GM12878 (cell line): ENCODE measurements at regions not wholly inside any gene's neighbourhood (a gene's known extent, or its start where the extent isn't known, plus 50 kb on each side); places are given as distances from the start of the nearest gene placed in this dataset.

Source experiments
- ATAC-seq: fragments of 200-7000 bp; cut with Tn5 transposase; 3 replicates; pipeline ENCODE4 v1.9.1; 2020; ENCODE audit warnings: mild to moderate bottlenecking, moderate library complexity
- BruUV-seq: library from RNA; stranded (reverse); fragments of 400-500 nt; replicated peaks from 2 replicates; lab custom pipeline; 2021; lab: Mats Ljungman, UMichigan
- CTCF ChIA-PET: fragments of 300-600 bp; sonication (Branson Sonifier 250); formaldehyde crosslinking; extraction: SDS; loops from one replicate; lab custom pipeline; 2021; ENCODE audit warnings: inconsistent platforms; lab: Yijun Ruan, JAX
- POLR2A ChIA-PET: fragments of 350-600 bp; formaldehyde crosslinking; extraction: SDS; loops from one replicate; lab custom pipeline; 2021; ENCODE audit warnings: inconsistent platforms; lab: Charles Lee
- RAD21 ChIA-PET: fragments of 300-600 bp; sonication (Branson Sonifier 250); formaldehyde crosslinking; loops from one replicate; lab custom pipeline; 2023; ENCODE audit warnings: antibody characterized with exemption; ENCODE audit not compliant: unreplicated experiment; lab: Charles Lee
- SMC1A ChIA-PET: fragments of 300-600 bp; sonication (Branson Sonifier 250); formaldehyde crosslinking; loops from one replicate; lab custom pipeline; 2023; ENCODE audit not compliant: unreplicated experiment, uncharacterized antibody; lab: Charles Lee
- DNase-seq: peaks from one replicate; pipeline ENCODE4 v3.0.0-alpha.2; 2011; ENCODE audit warnings: low read depth, low spot score
- FAIRE-seq: peaks from 3 replicates; lab custom pipeline; 2011; peaks lifted over from hg19 to GRCh38; lab: Jason Lieb, UNC
- H2AFZ ChIP-seq: 2 replicates; pipeline ENCODE4 v1.6.0; 2011; ENCODE audit warnings: low read depth, low read length, control low read depth; ENCODE audit not compliant: control insufficient read depth
- H3K27ac ChIP-seq: 2 replicates; pipeline ENCODE4 v1.5.1; 2011; ENCODE audit warnings: control low read depth; ENCODE audit not compliant: control insufficient read depth, insufficient read depth
- H3K27me3 ChIP-seq, 2 experiments: replicated peaks in 1 of 2; 2 replicates each; pipeline versions ENCODE4 v1.6.0 to v1.6.1; 2011; ENCODE audit warnings: low read length in 1 of 2; ENCODE audit not compliant: control insufficient read depth in 2 of 2, insufficient read depth in 2 of 2
- H3K36me3 ChIP-seq, 2 experiments: 2 replicates each; pipeline ENCODE4 v1.5.1; 2011; ENCODE audit warnings: low read length in 1 of 2; ENCODE audit not compliant: control insufficient read depth in 2 of 2, insufficient read depth in 2 of 2
- H3K4me1 ChIP-seq: 2 replicates; pipeline ENCODE4 v1.6.1; 2011; ENCODE audit warnings: mild to moderate bottlenecking, low read length, moderate library complexity, mixed read lengths; ENCODE audit not compliant: control insufficient read depth, insufficient read depth
- H3K4me2 ChIP-seq: 2 replicates; pipeline ENCODE4 v1.6.0; 2011; ENCODE audit warnings: control low read depth; ENCODE audit not compliant: control insufficient read depth, insufficient read depth
- H3K4me3 ChIP-seq: fragments of 200-600 bp; sonication (generic); 2 replicates; pipeline ENCODE4 v1.5.1; 2016
- H3K79me2 ChIP-seq: 2 replicates; pipeline ENCODE4 v1.6.0; 2011; ENCODE audit warnings: low read length; ENCODE audit not compliant: control insufficient read depth, insufficient read depth
- H3K9ac ChIP-seq: 2 replicates; pipeline ENCODE4 v1.8.0; 2011; ENCODE audit warnings: low read length, control low read depth, mixed read lengths; ENCODE audit not compliant: control insufficient read depth, insufficient read depth
- H3K9me3 ChIP-seq: replicated peaks from 3 replicates; pipeline ENCODE4 v1.5.1; 2011; ENCODE audit warnings: mild to moderate bottlenecking, low read length; ENCODE audit not compliant: control insufficient read depth, insufficient read depth
- H4K20me1 ChIP-seq: 2 replicates; pipeline ENCODE4 v1.6.0; 2011; ENCODE audit not compliant: control insufficient read depth, insufficient read depth
- ATF3 ChIP-seq: IDR thresholded peaks from 2 replicates; pipeline ENCODE4 v1.6.1; 2011; ENCODE audit warnings: low read depth, mild to moderate bottlenecking, low read length, moderate library complexity, borderline replicate concordance; ENCODE audit errors: extremely low read depth
- BHLHE40 ChIP-seq, 2 experiments: fragments of 450-650 bp in 1 of 2; IDR thresholded peaks; 2 replicates each; pipeline ENCODE4 v1.6.1; 2011 to 2017; ENCODE audit warnings: low read depth in 2 of 2, borderline replicate concordance in 1 of 2, improper control_type of control experiment in 1 of 2, low read length in 1 of 2, mild to moderate bottlenecking in 1 of 2
- CEBPB ChIP-seq, 2 experiments: fragments of 150-350 bp in 1 of 2; IDR thresholded peaks; 2 replicates each; pipeline ENCODE4 v1.6.1; 2012 to 2014; ENCODE audit warnings: low read depth in 2 of 2, low read length in 2 of 2, borderline replicate concordance in 1 of 2, inconsistent platforms in 1 of 2
- EGR1 ChIP-seq, 2 experiments: IDR thresholded peaks; 1 replicate in 1 of 2; 2 replicates in 1 of 2; pipeline ENCODE4 v1.6.1; 2011 to 2012; ENCODE audit warnings: low read depth in 2 of 2, low read length in 2 of 2, borderline replicate concordance in 1 of 2, mild to moderate bottlenecking in 1 of 2, moderate library complexity in 1 of 2
- FOXK2 ChIP-seq: fragments of 450-650 bp; IDR thresholded peaks from 2 replicates; pipeline ENCODE4 v1.6.1; 2017; ENCODE audit warnings: mild to moderate bottlenecking, moderate library complexity
- FOXM1 ChIP-seq: IDR thresholded peaks from 2 replicates; pipeline ENCODE4 v1.6.1; 2012; ENCODE audit warnings: low read depth, mild to moderate bottlenecking, inconsistent platforms, low read length, moderate library complexity
- IRF4 ChIP-seq: IDR thresholded peaks from 2 replicates; pipeline ENCODE4 v1.6.1; 2011; ENCODE audit warnings: low read depth, low read length
- NFYB ChIP-seq: IDR thresholded peaks from 2 replicates; pipeline ENCODE4 v1.6.1; 2011; ENCODE audit warnings: low read depth, mild to moderate bottlenecking, low read length, improper control_type of control experiment, moderate library complexity; ENCODE audit not compliant: insufficient read depth
- NRF1 ChIP-seq: conservative IDR thresholded peaks from 2 replicates; pipeline ENCODE4 v1.6.1; 2011; ENCODE audit warnings: mild to moderate bottlenecking, low read depth, low read length, improper control_type of control experiment
- RAD21 ChIP-seq: IDR thresholded peaks from 2 replicates; pipeline ENCODE4 v1.6.1; 2011; ENCODE audit warnings: mild to moderate bottlenecking, low read depth, low read length, moderate library complexity; ENCODE audit not compliant: insufficient read depth
- RCOR1 ChIP-seq: conservative IDR thresholded peaks from 2 replicates; pipeline ENCODE4 v1.6.1; 2012; ENCODE audit warnings: low read depth, low read length, improper control_type of control experiment
- SIX5 ChIP-seq: IDR thresholded peaks from 2 replicates; pipeline ENCODE4 v1.6.1; 2011; ENCODE audit warnings: mild to moderate bottlenecking, low read depth, low read length, moderate library complexity; ENCODE audit not compliant: severe bottlenecking
- SUPT20H ChIP-seq: IDR thresholded peaks from 2 replicates; pipeline ENCODE4 v1.6.1; 2011; ENCODE audit warnings: low read depth, mild to moderate bottlenecking, low read length, moderate library complexity, borderline replicate concordance; ENCODE audit not compliant: control insufficient read depth
- YY1 ChIP-seq: IDR thresholded peaks from 2 replicates; pipeline ENCODE4 v1.6.1; 2011; ENCODE audit warnings: low read depth, mild to moderate bottlenecking, low read length
- ZNF622 ChIP-seq: fragments of 450-650 bp; IDR thresholded peaks from 2 replicates; pipeline ENCODE4 v1.6.1; 2017; ENCODE audit warnings: mild to moderate bottlenecking, inconsistent platforms
- WGBS: methylation state at CpG from one replicate; pipeline ENCODE4 v1.1.6; 2016; ENCODE audit warnings: low lambda C conversion rate; ENCODE audit not compliant: insufficient replicate concordance, insufficient coverage; ENCODE audit errors: missing lambda C conversion rate; 5-methylcytosine and 5-hydroxymethylcytosine counted together
- in situ Hi-C: fragments of 300-500 bp; cut with MboI; formaldehyde crosslinking; loops from 9 replicates; pipeline ENCODE4 v1.14.3; 2018; ENCODE audit warnings: mixed read lengths
- intact Hi-C: fragments of 100-400 bp; cut with micrococcal nuclease; formaldehyde crosslinking; loops from one replicate; pipeline ENCODE4 v1.14.2; 2022; ENCODE audit not compliant: unreplicated experiment

- in situ Hi-C loops (no loop called here), intact Hi-C loops (no loop called here)
- Histone ChIP-seq H3K4me1 (no peaks in the 10 kb centered on the region), H3K4me2 (no peak overlapping the region), H3K9me3 (no peaks in the 10 kb centered on the region), H3K4me3 (no peak overlapping the region), H3K79me2 (no peaks in the 10 kb centered on the region), H3K36me3 (no peaks in the 10 kb centered on the region), H2AFZ (no peak overlapping the region), H3K9ac (no peak overlapping the region), H3K27ac (no peak overlapping the region), H4K20me1 (no peaks in the 10 kb centered on the region), H3K27me3 (peaks cover 1 to 11% of the 10 kb centered on the region in 2 experiments; a peak in 3 of 4 replicates)
- TF ChIP-seq FOXK2, result no peak
- no peak for TF ChIP-seq FOXM1
- no peak for TF ChIP-seq RAD21
- no peak for TF ChIP-seq ATF3
- no peak for TF ChIP-seq ZNF622
- TF ChIP-seq IRF4, result no peak
- TF ChIP-seq SIX5, result no peak
- no peak for TF ChIP-seq NFYB
- no peak for TF ChIP-seq SUPT20H
- TF ChIP-seq NRF1, result no peak
- no peak for TF ChIP-seq CEBPB (IDR thresholded peaks at IDR 0.05; ENCODE audit: borderline replicate concordance in 1 of 2, low read depth in 2 of 2, low read length in 2 of 2)
- no peak for TF ChIP-seq RCOR1
- TF ChIP-seq BHLHE40 (IDR thresholded peaks at IDR 0.05; ENCODE audit: borderline replicate concordance in 1 of 2, low read depth in 2 of 2, low read length in 1 of 2), result no peak
- TF ChIP-seq EGR1 (IDR thresholded peaks at IDR 0.05; ENCODE audit: borderline replicate concordance in 1 of 2, low read depth in 2 of 2, low read length in 2 of 2), result no peak
- TF ChIP-seq YY1, result no peak
- 48% methylated on average over 1 of the region's 1 CpG for WGBS
- SMC1A ChIA-PET, result interaction anchor here (0.6 kb wide), 1 partner anchor 168 kb away, joined by 3 read pairs; no protein-coding TSS in a partner anchor
- no peak for FAIRE-seq
- ATAC-seq, result no peak
- BruUV-seq, result no TSS peak
- RAD21 ChIA-PET, result no interaction called here
- no peak for DNase-seq
- CTCF ChIA-PET, result no interaction called here
- POLR2A ChIA-PET, result no interaction called here
Measured at GRCh38 chr2:70391988-70392387, 90.1 kb upstream of the FAM136A start.
